Tibial artery (tissue), 4 donors: ENCODE measurements at regions not wholly inside any gene's neighbourhood (a gene's known extent, or its start where the extent isn't known, plus 50 kb on each side); places are given as distances from the start of the nearest gene placed in this dataset.

ENCODE experiments used
- DNase-seq, 2 donors: peaks; one replicate each; pipeline ENCODE4 v3.0.0-alpha.2; 2019
- H3K27ac ChIP-seq, 2 donors: fragments of 200-600 bp; sonication (generic) in 1 of 2; 1 replicate in 1 of 2; 2 replicates in 1 of 2; pipeline ENCODE4 v1.5.1; 2018 to 2019; ENCODE audit warnings: mild to moderate bottlenecking in 1 of 2
- H3K27me3 ChIP-seq, 2 donors: fragments of 200-600 bp; sonication (generic) in 1 of 2; one replicate each; pipeline versions ENCODE4 v1.5.1 to v1.6.0; 2016 to 2019
- H3K36me3 ChIP-seq, 3 donors: fragments of 200-600 bp; sonication (generic) in 2 of 3; one replicate each; pipeline ENCODE4 v1.5.1; 2016 to 2019; ENCODE audit warnings: mild to moderate bottlenecking in 2 of 3
- H3K4me1 ChIP-seq, 4 donors: fragments of 200-600 bp; sonication (generic) in 2 of 4; 1 replicate in 3 of 4; 2 replicates in 1 of 4; pipeline ENCODE4 v1.5.1; 2016 to 2019
- H3K4me3 ChIP-seq, 2 donors: fragments of 200-600 bp; sonication (generic) in 1 of 2; 1 replicate in 1 of 2; 2 replicates in 1 of 2; pipeline ENCODE4 v1.5.1; 2018 to 2019; ENCODE audit warnings: mild to moderate bottlenecking in 2 of 2
- H3K9me3 ChIP-seq, 3 donors: fragments of 200-600 bp; sonication (generic) in 1 of 3; one replicate each; pipeline ENCODE4 v1.5.1; 2016 to 2019
- intact Hi-C: fragments of 100-400 bp; cut with DNase I; formaldehyde crosslinking; loops from one replicate; pipeline ENCODE4 v1.15.0; 2023; ENCODE audit warnings: low total_unique reads
- TF ChIP-seq, protein P1 (sequence below), 2 experiments: fragments of 200-600 bp in 1 of 2; fragments of 450-650 bp in 1 of 2; IDR thresholded peaks; one replicate each; pipeline ENCODE4 v1.5.1; 2017 to 2019; ENCODE audit warnings: antibody characterized with exemption in 2 of 2, mild to moderate bottlenecking in 1 of 2, moderate library complexity in 1 of 2

- Histone ChIP-seq H3K27ac (no peak overlapping the region), H3K4me3 (no peak overlapping the region), H3K36me3 (no peaks in the 10 kb centered on the region), H3K9me3 (no peaks in the 10 kb centered on the region), H3K4me1 (no peaks in the 10 kb centered on the region), H3K27me3 (no peaks in the 10 kb centered on the region)
- TF ChIP-seq, protein P1, sequence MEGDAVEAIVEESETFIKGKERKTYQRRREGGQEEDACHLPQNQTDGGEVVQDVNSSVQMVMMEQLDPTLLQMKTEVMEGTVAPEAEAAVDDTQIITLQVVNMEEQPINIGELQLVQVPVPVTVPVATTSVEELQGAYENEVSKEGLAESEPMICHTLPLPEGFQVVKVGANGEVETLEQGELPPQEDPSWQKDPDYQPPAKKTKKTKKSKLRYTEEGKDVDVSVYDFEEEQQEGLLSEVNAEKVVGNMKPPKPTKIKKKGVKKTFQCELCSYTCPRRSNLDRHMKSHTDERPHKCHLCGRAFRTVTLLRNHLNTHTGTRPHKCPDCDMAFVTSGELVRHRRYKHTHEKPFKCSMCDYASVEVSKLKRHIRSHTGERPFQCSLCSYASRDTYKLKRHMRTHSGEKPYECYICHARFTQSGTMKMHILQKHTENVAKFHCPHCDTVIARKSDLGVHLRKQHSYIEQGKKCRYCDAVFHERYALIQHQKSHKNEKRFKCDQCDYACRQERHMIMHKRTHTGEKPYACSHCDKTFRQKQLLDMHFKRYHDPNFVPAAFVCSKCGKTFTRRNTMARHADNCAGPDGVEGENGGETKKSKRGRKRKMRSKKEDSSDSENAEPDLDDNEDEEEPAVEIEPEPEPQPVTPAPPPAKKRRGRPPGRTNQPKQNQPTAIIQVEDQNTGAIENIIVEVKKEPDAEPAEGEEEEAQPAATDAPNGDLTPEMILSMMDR (IDR thresholded peaks at IDR 0.05) = no peak
- intact Hi-C loops = no loop called here
- DNase-seq = no peak
Measured at GRCh38 chr6:9248133-9248532, 812.8 kb upstream of the SLC35B3 start.

- H3K9me3 ChIP-seq = no peaks in the 10 kb centered on the region
- no peaks in the 10 kb centered on the region for H3K36me3 ChIP-seq
- TF ChIP-seq, protein P1 (IDR thresholded peaks at IDR 0.05) = no peak
- H3K27ac ChIP-seq = no peak overlapping the region
- intact Hi-C loops = no loop called here
- H3K4me3 ChIP-seq = no peak overlapping the region
- H3K27me3 ChIP-seq = no peaks in the 10 kb centered on the region
- no peaks in the 10 kb centered on the region for H3K4me1 ChIP-seq
- no peak for DNase-seq
Measured at GRCh38 chr6:9240861-9241260, 805.5 kb upstream of the SLC35B3 start.

- Histone ChIP-seq H3K27me3 (no peaks in the 10 kb centered on the region), H3K4me3 (no peak overlapping the region), H3K4me1 (no peaks in the 10 kb centered on the region), H3K9me3 (peaks cover 0 to 4% (median 0%) of the 10 kb centered on the region in 3 donors), H3K36me3 (no peaks in the 10 kb centered on the region), H3K27ac (no peak overlapping the region)
- intact Hi-C loops = no loop called here
- DNase-seq = no peak
- TF ChIP-seq, protein P1 (IDR thresholded peaks at IDR 0.05) = no peak
Measured at GRCh38 chr6:9236443-9236842, 801.1 kb upstream of the SLC35B3 start.

- no peaks in the 10 kb centered on the region for H3K27me3 ChIP-seq
- no peak overlapping the region for H3K27ac ChIP-seq
- no peak overlapping the region for H3K4me3 ChIP-seq
- no peaks in the 10 kb centered on the region for H3K36me3 ChIP-seq
- H3K9me3 ChIP-seq = peaks cover 0 to 4% (median 0%) of the 10 kb centered on the region in 3 donors
- no peak for DNase-seq
- no peaks in the 10 kb centered on the region for H3K4me1 ChIP-seq
- TF ChIP-seq, protein P1 (IDR thresholded peaks at IDR 0.05) = no peak
- intact Hi-C loops = no loop called here
Measured at GRCh38 chr6:9233686-9234085, 798.3 kb upstream of the SLC35B3 start.

DNA sequence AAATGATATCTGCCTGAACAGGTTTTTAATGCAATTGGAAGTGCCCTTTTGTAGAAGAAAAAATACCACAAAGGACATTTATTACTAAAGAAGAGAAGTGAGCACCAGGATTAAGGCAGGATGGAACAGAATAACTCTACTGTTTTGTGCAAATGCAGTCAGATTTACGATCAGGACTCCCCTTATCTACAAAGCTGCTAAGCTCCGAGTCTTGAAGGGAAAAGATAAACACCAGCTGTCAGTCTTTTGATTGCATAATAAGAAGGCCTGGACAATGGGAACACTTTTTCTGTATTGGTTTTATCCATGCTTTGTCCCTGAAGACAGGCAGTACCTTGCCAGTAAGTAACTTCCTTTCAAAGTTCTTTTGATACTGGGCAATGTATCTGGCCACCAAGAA, 797.9 kb upstream of the SLC35B3 start:
- intact Hi-C loops = no loop called here
- H3K4me3 ChIP-seq = no peak overlapping the region
- H3K27ac ChIP-seq = no peak overlapping the region
- H3K9me3 ChIP-seq = peaks cover 0 to 4% (median 0%) of the 10 kb centered on the region in 3 donors
- TF ChIP-seq, protein P1 (IDR thresholded peaks at IDR 0.05) = no peak
- no peaks in the 10 kb centered on the region for H3K4me1 ChIP-seq
- DNase-seq = no peak
- no peaks in the 10 kb centered on the region for H3K27me3 ChIP-seq
- H3K36me3 ChIP-seq = no peaks in the 10 kb centered on the region

GRCh38 chr6:9225441-9225871, 790.1 kb upstream of the SLC35B3 start:
- Histone ChIP-seq H3K4me1 (no peaks in the 10 kb centered on the region), H3K36me3 (no peaks in the 10 kb centered on the region), H3K27me3 (no peaks in the 10 kb centered on the region), H3K4me3 (no peak overlapping the region), H3K27ac (no peak overlapping the region), H3K9me3 (no peaks in the 10 kb centered on the region)
- DNase-seq = no peak
- TF ChIP-seq, protein P1 (IDR thresholded peaks at IDR 0.05) = no peak
- intact Hi-C loops = no loop called here
